CD4-positive, CD25-positive, alpha-beta regulatory T cell (primary cell): ENCODE measurements at regions not wholly inside any gene's neighbourhood (a gene's known extent, or its start where the extent isn't known, plus 50 kb on each side); places are given as distances from the start of the nearest gene placed in this dataset.

Source experiments
- ATAC-seq, 2 donors: fragments of 150-1000 bp; cut with Tn5 transposase; one replicate each; pipeline ENCODE4 v1.10.0; 2021; ENCODE audit warnings: low read depth in 2 of 2, moderate number of reproducible peaks in 2 of 2, moderate library complexity in 1 of 2
- DNase-seq, 3 donors: peaks; one replicate each; pipeline versions ENCODE4 v3.0.0 to v3.0.0-alpha.2; 2012 to 2022; ENCODE audit warnings: mixed read lengths in 1 of 3
- H3K27ac ChIP-seq: one replicate; pipeline ENCODE4 v1.7.0; 2013; ENCODE audit warnings: mild to moderate bottlenecking, low read length; ENCODE audit not compliant: insufficient read depth, poor library complexity, severe bottlenecking
- H3K27me3 ChIP-seq: one replicate; pipeline ENCODE4 v1.7.0; 2013; ENCODE audit warnings: low read length; ENCODE audit not compliant: control insufficient read depth, insufficient read depth
- H3K36me3 ChIP-seq: one replicate; pipeline ENCODE4 v1.7.0; 2013; ENCODE audit warnings: mild to moderate bottlenecking, low read length, moderate library complexity; ENCODE audit not compliant: control insufficient read depth, insufficient read depth
- H3K4me1 ChIP-seq: 2 replicates; pipeline ENCODE4 v1.7.0; 2013; ENCODE audit warnings: mild to moderate bottlenecking, low read length; ENCODE audit not compliant: insufficient read depth, control insufficient read depth, poor library complexity, severe bottlenecking
- H3K4me3 ChIP-seq: one replicate; pipeline ENCODE4 v1.7.0; 2013; ENCODE audit warnings: low read depth, mild to moderate bottlenecking, low read length, moderate library complexity
- H3K9me3 ChIP-seq, 2 experiments: 1 replicate in 1 of 2; 2 replicates in 1 of 2; pipeline ENCODE4 v1.7.0; 2013; ENCODE audit warnings: low read length in 2 of 2, mild to moderate bottlenecking in 1 of 2, moderate library complexity in 1 of 2; ENCODE audit not compliant: control insufficient read depth in 2 of 2
- H3K27ac Mint-ChIP-seq, 3 donors: one replicate each; pipeline ENCODE4 v1.8.0; 2020 to 2022; ENCODE audit warnings: mild to moderate bottlenecking in 3 of 3, mixed read lengths in 3 of 3, moderate library complexity in 2 of 3
- H3K27me3 Mint-ChIP-seq: one replicate; pipeline ENCODE4 v1.8.0; 2022; ENCODE audit warnings: mild to moderate bottlenecking, mixed read lengths
- H3K36me3 Mint-ChIP-seq: one replicate; pipeline ENCODE4 v1.8.0; 2020; ENCODE audit warnings: mixed read lengths
- H3K4me1 Mint-ChIP-seq, 4 donors: one replicate each; pipeline ENCODE4 v1.8.0; 2020 to 2022; ENCODE audit warnings: mixed read lengths in 4 of 4, mild to moderate bottlenecking in 1 of 4
- H3K4me3 Mint-ChIP-seq, 4 donors: one replicate each; pipeline ENCODE4 v1.8.0; 2020 to 2022; ENCODE audit warnings: mild to moderate bottlenecking in 4 of 4, mixed read lengths in 4 of 4, moderate library complexity in 3 of 4
- H3K9me3 Mint-ChIP-seq, 7 donors: one replicate each; pipeline ENCODE4 v1.8.0; 2020 to 2022; ENCODE audit warnings: mixed read lengths in 7 of 7, mild to moderate bottlenecking in 3 of 7, moderate library complexity in 2 of 7

DNA sequence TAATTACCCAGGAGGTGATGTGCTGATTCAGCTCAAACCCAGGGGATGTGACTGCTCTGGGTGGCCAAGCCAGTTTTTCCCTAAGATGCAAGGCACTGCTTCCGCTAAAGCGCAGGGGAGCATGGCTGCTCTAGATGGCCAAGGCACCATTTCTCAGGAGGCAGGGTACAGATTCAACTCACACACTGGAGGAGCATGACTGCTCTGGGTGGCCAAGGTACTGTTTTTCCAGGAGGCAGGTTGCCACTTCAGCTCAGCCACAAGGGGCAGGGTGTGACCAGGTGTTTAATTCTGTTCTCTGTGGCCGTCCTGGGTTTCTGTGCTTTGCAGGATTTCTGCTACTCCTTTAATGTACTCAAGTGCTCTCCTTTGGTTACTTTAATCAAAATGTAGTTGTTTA lies 659.3 kb upstream of the ARRDC4 start:
- Histone ChIP-seq H3K4me3 (no peak overlapping the region), H3K27ac (no peak overlapping the region), H3K36me3 (no peaks in the 10 kb centered on the region), H3K4me1 (no peaks in the 10 kb centered on the region), H3K9me3 (peaks cover 0 to 8% of the 10 kb centered on the region in 2 experiments), H3K27me3 (no peaks in the 10 kb centered on the region)
- Mint-ChIP-seq H3K36me3 (no peaks in the 10 kb centered on the region), H3K27ac (no peak overlapping the region), H3K4me1 (no peaks in the 10 kb centered on the region), H3K4me3 (no peak overlapping the region), H3K27me3 (no peaks in the 10 kb centered on the region), H3K9me3 (peaks cover 0 to 10% (median 8%) of the 10 kb centered on the region in 7 donors)
- no peak for ATAC-seq
- no peak for DNase-seq

DNA sequence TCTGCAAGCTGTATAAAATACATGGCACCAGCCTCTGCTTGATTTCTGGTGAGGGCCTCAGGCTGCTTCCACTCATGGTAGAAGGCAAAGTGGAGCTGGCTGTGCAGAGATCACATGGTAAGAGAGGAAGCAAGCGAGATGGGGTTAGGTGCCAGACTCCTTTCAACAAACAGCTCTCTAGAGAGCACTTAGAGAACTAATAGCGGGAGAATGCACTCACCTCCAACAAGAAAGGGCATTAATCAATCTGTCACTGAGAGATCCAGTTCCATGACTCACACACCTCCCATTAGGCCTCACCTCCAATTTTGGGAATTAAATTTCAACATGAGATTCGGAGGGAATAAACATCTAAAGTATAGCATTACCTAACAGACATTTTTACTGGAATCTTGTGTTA lies 644.1 kb upstream of the ARRDC4 start:
- H3K27ac Mint-ChIP-seq: no peak overlapping the region
- H3K4me1 ChIP-seq: no peaks in the 10 kb centered on the region
- ATAC-seq (no peak), DNase-seq (no peak)
- no peaks in the 10 kb centered on the region for H3K4me1 Mint-ChIP-seq
- no peak overlapping the region for H3K27ac ChIP-seq
- H3K9me3 ChIP-seq: peaks cover 2 to 7% of the 10 kb centered on the region in 2 experiments
- H3K27me3 Mint-ChIP-seq: no peaks in the 10 kb centered on the region
- H3K9me3 Mint-ChIP-seq: peaks cover 0 to 5% (median 4%) of the 10 kb centered on the region in 7 donors
- H3K27me3 ChIP-seq: no peaks in the 10 kb centered on the region
- no peak overlapping the region for H3K4me3 ChIP-seq
- H3K36me3 Mint-ChIP-seq: no peaks in the 10 kb centered on the region
- H3K36me3 ChIP-seq: no peaks in the 10 kb centered on the region
- no peak overlapping the region for H3K4me3 Mint-ChIP-seq

DNA sequence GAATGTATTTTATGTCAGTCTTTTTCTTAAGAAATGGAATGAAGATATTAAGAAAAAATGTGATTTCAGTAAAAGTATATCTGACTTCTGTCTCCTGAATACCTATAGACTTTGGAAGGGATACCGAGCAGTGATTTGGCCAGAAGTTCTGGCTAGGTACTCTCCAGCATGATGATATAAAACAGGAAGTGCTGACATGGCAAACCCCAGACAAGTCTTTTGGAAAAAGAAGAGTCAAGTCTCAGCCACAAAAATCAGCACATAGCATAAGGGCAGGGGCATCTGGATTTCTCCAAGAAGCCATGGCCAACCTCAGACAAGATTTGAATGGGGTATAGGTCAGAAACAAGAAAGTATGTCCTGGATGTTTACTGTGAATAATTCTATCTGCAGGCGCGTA lies 643.3 kb upstream of the ARRDC4 start:
- Histone ChIP-seq H3K9me3 (peaks cover 4 to 7% of the 10 kb centered on the region in 2 experiments), H3K36me3 (no peaks in the 10 kb centered on the region), H3K27me3 (no peaks in the 10 kb centered on the region), H3K4me3 (no peak overlapping the region), H3K27ac (no peak overlapping the region), H3K4me1 (no peaks in the 10 kb centered on the region)
- ATAC-seq (no peak), DNase-seq (no peak)
- no peaks in the 10 kb centered on the region for H3K36me3 Mint-ChIP-seq
- peaks cover 0 to 5% (median 4%) of the 10 kb centered on the region in 7 donors for H3K9me3 Mint-ChIP-seq
- no peak overlapping the region for H3K4me3 Mint-ChIP-seq
- no peaks in the 10 kb centered on the region for H3K4me1 Mint-ChIP-seq
- no peak overlapping the region for H3K27ac Mint-ChIP-seq
- no peaks in the 10 kb centered on the region for H3K27me3 Mint-ChIP-seq

DNA sequence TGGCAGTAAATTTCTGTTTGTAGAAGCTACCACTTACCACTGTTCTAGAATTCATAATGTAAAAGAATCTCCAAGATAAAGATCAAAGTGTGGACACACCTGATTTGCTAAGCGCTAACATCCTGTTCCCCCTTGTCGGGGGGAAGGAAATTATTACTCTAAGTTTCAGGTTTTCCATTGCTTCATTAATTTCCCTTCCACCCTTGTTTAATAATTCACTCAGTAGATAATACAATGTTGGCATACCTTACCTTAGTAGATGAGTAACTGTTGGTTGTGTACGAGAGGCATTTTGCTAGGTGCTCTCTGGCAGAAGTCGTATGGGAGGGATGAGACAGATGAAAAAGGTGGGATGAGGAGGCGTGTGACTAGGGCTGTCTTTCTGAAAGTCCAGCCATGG lies 641.2 kb upstream of the ARRDC4 start:
- H3K9me3 ChIP-seq: peaks cover 4 to 7% of the 10 kb centered on the region in 2 experiments
- no peak overlapping the region for H3K4me3 Mint-ChIP-seq
- H3K27ac Mint-ChIP-seq: no peak overlapping the region
- no peak for ATAC-seq
- H3K36me3 ChIP-seq: no peaks in the 10 kb centered on the region
- H3K27ac ChIP-seq: no peak overlapping the region
- H3K27me3 Mint-ChIP-seq: no peaks in the 10 kb centered on the region
- no peaks in the 10 kb centered on the region for H3K27me3 ChIP-seq
- no peaks in the 10 kb centered on the region for H3K4me1 ChIP-seq
- no peak for DNase-seq
- peaks cover 2 to 5% (median 5%) of the 10 kb centered on the region in 7 donors for H3K9me3 Mint-ChIP-seq
- H3K36me3 Mint-ChIP-seq: no peaks in the 10 kb centered on the region
- no peaks in the 10 kb centered on the region for H3K4me1 Mint-ChIP-seq
- no peak overlapping the region for H3K4me3 ChIP-seq

DNA sequence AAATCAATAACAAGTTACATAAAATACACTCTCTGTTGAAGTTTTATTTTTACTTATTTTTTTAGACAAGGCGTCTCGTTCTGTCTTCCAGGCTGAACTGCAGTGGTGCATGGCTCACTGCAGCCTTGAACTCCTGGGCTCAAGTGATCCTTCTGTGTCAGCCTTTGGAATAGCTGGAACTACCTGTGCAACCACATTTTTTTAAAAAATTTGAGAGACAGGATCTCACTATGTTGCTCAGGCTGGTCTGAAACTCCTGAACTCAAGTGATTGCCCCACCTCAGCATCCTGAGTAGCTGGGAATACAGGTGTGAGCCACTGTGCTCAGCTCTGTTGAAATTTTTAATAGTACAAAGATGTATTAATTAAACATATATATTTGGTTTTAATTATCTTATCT lies 614.3 kb upstream of the ARRDC4 start:
- no peaks in the 10 kb centered on the region for H3K36me3 Mint-ChIP-seq
- Histone ChIP-seq H3K4me1 (no peaks in the 10 kb centered on the region), H3K4me3 (no peak overlapping the region), H3K27ac (no peak overlapping the region), H3K9me3 (peaks cover 3 to 4% of the 10 kb centered on the region in 2 experiments), H3K27me3 (no peaks in the 10 kb centered on the region), H3K36me3 (no peaks in the 10 kb centered on the region)
- ATAC-seq (no peak), DNase-seq (no peak)
- peaks cover 0 to 16% (median 6%) of the 10 kb centered on the region in 7 donors for H3K9me3 Mint-ChIP-seq
- no peak overlapping the region for H3K4me3 Mint-ChIP-seq
- no peaks in the 10 kb centered on the region for H3K4me1 Mint-ChIP-seq
- H3K27me3 Mint-ChIP-seq: no peaks in the 10 kb centered on the region
- no peak overlapping the region for H3K27ac Mint-ChIP-seq

DNA sequence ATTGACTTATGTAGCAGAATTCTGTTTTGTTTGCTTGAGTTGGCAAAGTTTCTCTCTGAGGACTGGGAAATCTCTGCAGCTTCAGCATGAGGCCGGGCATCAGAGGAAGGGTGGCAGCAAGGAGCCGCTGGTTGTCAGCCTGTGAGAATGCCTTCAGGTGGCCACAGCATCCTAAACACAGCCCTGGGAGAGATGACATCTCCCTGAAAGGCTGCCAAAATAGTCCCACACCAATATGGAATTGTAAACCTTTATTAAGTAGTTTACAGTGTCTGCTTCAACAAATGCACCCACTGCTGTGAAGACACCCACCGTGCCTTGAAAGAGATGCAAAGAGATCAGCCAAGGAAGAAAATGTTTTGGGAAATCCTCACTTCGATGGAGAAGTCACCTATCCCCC lies 609.7 kb upstream of the ARRDC4 start:
- DNase-seq (no peak), ATAC-seq (no peak)
- peaks cover 4 to 27% (median 7%) of the 10 kb centered on the region in 7 donors for H3K9me3 Mint-ChIP-seq
- no peaks in the 10 kb centered on the region for H3K36me3 Mint-ChIP-seq
- no peak overlapping the region for H3K4me3 ChIP-seq
- no peaks in the 10 kb centered on the region for H3K4me1 Mint-ChIP-seq
- H3K4me3 Mint-ChIP-seq: no peak overlapping the region
- H3K9me3 ChIP-seq: peaks cover 0 to 6% of the 10 kb centered on the region in 2 experiments
- no peaks in the 10 kb centered on the region for H3K4me1 ChIP-seq
- no peaks in the 10 kb centered on the region for H3K27me3 ChIP-seq
- no peak overlapping the region for H3K27ac Mint-ChIP-seq
- H3K27ac ChIP-seq: no peak overlapping the region
- no peaks in the 10 kb centered on the region for H3K36me3 ChIP-seq
- no peaks in the 10 kb centered on the region for H3K27me3 Mint-ChIP-seq

DNA sequence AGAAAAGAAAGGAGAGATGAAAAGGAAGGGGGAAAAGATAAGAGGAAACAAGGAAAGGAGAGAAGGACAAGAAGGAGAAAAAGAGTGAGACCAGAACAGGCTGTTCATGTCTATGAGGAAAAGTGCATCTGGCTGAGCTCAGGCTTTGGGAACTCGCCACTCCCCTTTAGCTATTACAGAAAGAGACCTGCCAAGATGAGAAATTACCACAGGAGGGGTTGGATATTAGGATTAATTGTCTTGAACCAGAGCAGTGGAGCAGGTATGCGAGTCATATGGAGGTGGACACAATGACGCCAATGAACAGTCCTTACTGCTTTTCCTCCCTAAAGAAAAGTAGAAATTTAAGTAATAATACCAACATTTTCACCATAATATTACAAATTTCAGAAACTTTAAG lies 577.0 kb upstream of the ARRDC4 start:
- Histone ChIP-seq H3K36me3 (no peaks in the 10 kb centered on the region), H3K4me1 (no peaks in the 10 kb centered on the region), H3K27me3 (no peaks in the 10 kb centered on the region), H3K4me3 (no peak overlapping the region), H3K27ac (no peak overlapping the region), H3K9me3 (no peaks in the 10 kb centered on the region)
- peaks cover 0 to 10% (median 6%) of the 10 kb centered on the region in 7 donors for H3K9me3 Mint-ChIP-seq
- H3K4me1 Mint-ChIP-seq: no peaks in the 10 kb centered on the region
- no peaks in the 10 kb centered on the region for H3K36me3 Mint-ChIP-seq
- no peak overlapping the region for H3K4me3 Mint-ChIP-seq
- ATAC-seq (no peak), DNase-seq (no peak)
- no peak overlapping the region for H3K27ac Mint-ChIP-seq
- no peaks in the 10 kb centered on the region for H3K27me3 Mint-ChIP-seq

DNA sequence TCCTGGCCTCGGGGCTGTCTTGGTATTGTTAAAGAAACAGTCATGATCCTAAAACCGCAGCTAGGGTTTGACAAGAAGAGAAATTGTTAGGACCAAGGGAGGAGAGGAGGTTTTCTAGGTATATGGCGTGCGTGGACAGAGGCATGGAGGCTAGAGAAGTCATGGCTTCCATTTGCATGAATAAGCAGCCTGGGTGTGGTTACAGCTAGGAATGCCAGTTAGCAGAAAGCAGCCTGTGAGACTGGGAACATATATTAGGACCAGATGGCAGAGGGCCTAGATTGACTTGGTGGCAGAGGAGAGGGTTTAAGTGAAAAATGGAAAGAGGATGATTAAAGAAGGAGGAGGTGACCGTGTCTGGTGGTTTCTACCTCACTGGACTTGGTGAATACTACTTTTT lies 573.6 kb upstream of the ARRDC4 start:
- Mint-ChIP-seq H3K27me3 (no peaks in the 10 kb centered on the region), H3K27ac (no peak overlapping the region), H3K9me3 (peaks cover 0 to 21% (median 5%) of the 10 kb centered on the region in 7 donors), H3K4me3 (no peak overlapping the region), H3K4me1 (no peaks in the 10 kb centered on the region), H3K36me3 (no peaks in the 10 kb centered on the region)
- H3K4me1 ChIP-seq: no peaks in the 10 kb centered on the region
- H3K9me3 ChIP-seq: no peaks in the 10 kb centered on the region
- no peak for DNase-seq
- ATAC-seq: no peak
- no peak overlapping the region for H3K27ac ChIP-seq
- H3K36me3 ChIP-seq: no peaks in the 10 kb centered on the region
- H3K27me3 ChIP-seq: no peaks in the 10 kb centered on the region
- no peak overlapping the region for H3K4me3 ChIP-seq
